Mesendoderm (in vitro differentiated cells): ENCODE measurements at regions not wholly inside any gene's neighbourhood (a gene's known extent, or its start where the extent isn't known, plus 50 kb on each side); places are given as distances from the start of the nearest gene placed in this dataset.

ENCODE experiments used
- DNase-seq: peaks from one replicate; pipeline ENCODE4 v3.0.0; 2013
- H2AK5ac ChIP-seq: 2 replicates; pipeline ENCODE4 v1.6.1; 2013; ENCODE audit warnings: low read length, inconsistent platforms
- H2BK120ac ChIP-seq: 2 replicates; pipeline ENCODE4 v1.6.1; 2013; ENCODE audit warnings: low read depth, mild to moderate bottlenecking, low read length, moderate library complexity, mixed read lengths
- H2BK15ac ChIP-seq: replicated peaks from 2 replicates; pipeline ENCODE4 v1.6.1; 2013; ENCODE audit warnings: low read depth, mild to moderate bottlenecking, moderate library complexity
- H2BK5ac ChIP-seq: 2 replicates; pipeline ENCODE4 v1.6.1; 2013; ENCODE audit warnings: low read length, inconsistent platforms
- H3K18ac ChIP-seq: 2 replicates; pipeline ENCODE4 v1.6.1; 2013; ENCODE audit warnings: mild to moderate bottlenecking, low read length, mixed read lengths
- H3K23ac ChIP-seq: one replicate; pipeline ENCODE4 v1.6.1; 2013; ENCODE audit warnings: low read length
- H3K27ac ChIP-seq: 2 replicates; pipeline ENCODE4 v1.5.1; 2013; ENCODE audit warnings: low read depth, mild to moderate bottlenecking, inconsistent platforms, low read length, moderate library complexity
- H3K27me3 ChIP-seq: 2 replicates; pipeline ENCODE4 v1.6.1; 2013; ENCODE audit warnings: low read length, control low read depth, mild to moderate bottlenecking, inconsistent platforms; ENCODE audit not compliant: insufficient read depth, poor library complexity
- H3K36me3 ChIP-seq: 2 replicates; pipeline ENCODE4 v1.6.1; 2013; ENCODE audit warnings: low read length, inconsistent platforms; ENCODE audit not compliant: control insufficient read depth, insufficient read depth
- H3K4ac ChIP-seq: one replicate; pipeline ENCODE4 v1.6.1; 2013; ENCODE audit warnings: low read depth, mild to moderate bottlenecking, low read length, moderate library complexity
- H3K4me1 ChIP-seq: 2 replicates; pipeline ENCODE4 v1.6.1; 2013; ENCODE audit warnings: low read depth, low read length, inconsistent platforms; ENCODE audit not compliant: control insufficient read depth
- H3K4me2 ChIP-seq: 2 replicates; pipeline ENCODE4 v1.6.1; 2013; ENCODE audit warnings: low read length
- H3K4me3 ChIP-seq: 2 replicates; pipeline ENCODE4 v1.5.1; 2013; ENCODE audit warnings: mild to moderate bottlenecking, low read length
- H3K56ac ChIP-seq: one replicate; pipeline ENCODE4 v1.6.1; 2013; ENCODE audit warnings: low read length
- H3K79me1 ChIP-seq: 2 replicates; pipeline ENCODE4 v1.6.1; 2013; ENCODE audit warnings: low read length, inconsistent platforms
- H3K79me2 ChIP-seq: 2 replicates; pipeline ENCODE4 v1.6.1; 2013; ENCODE audit warnings: mild to moderate bottlenecking, low read length; ENCODE audit not compliant: control insufficient read depth, insufficient read depth
- H3K9ac ChIP-seq: 2 replicates; pipeline ENCODE4 v1.6.1; 2013; ENCODE audit warnings: low read length, inconsistent platforms
- H4K5ac ChIP-seq: one replicate; pipeline ENCODE4 v1.6.1; 2013; ENCODE audit warnings: low read length
- H4K8ac ChIP-seq: one replicate; pipeline ENCODE4 v1.6.1; 2013; ENCODE audit warnings: low read depth, mild to moderate bottlenecking, control low read depth, low read length, moderate library complexity
- WGBS: extraction: QIAGEN DNeasy Blood & Tissue Kit; methylation state at CpG from one replicate; pipeline ENCODE4 v1.1.7; 2013; ENCODE audit warnings: low lambda C conversion rate, missing lambda C conversion rate; ENCODE audit not compliant: insufficient coverage; ENCODE audit errors: extremely low coverage; 5-methylcytosine and 5-hydroxymethylcytosine counted together

- Histone ChIP-seq H3K27me3 (no peaks in the 10 kb centered on the region), H4K5ac (no peak overlapping the region), H2AK5ac (no peak overlapping the region), H3K4me2 (no peak overlapping the region), H2BK15ac (no peak overlapping the region), H3K4me3 (no peak overlapping the region), H2BK120ac (no peak overlapping the region), H3K79me1 (no peaks in the 10 kb centered on the region), H3K56ac (no peak overlapping the region), H3K79me2 (no peaks in the 10 kb centered on the region), H3K9ac (no peak overlapping the region), H3K36me3 (no peaks in the 10 kb centered on the region), H3K18ac (no peak overlapping the region), H3K23ac (no peak overlapping the region), H3K4ac (no peak overlapping the region), H2BK5ac (no peak overlapping the region), H3K27ac (no peak overlapping the region), H3K4me1 (no peaks in the 10 kb centered on the region), H4K8ac (no peak overlapping the region)
- DNase-seq = no peak
- no CpG with 5 or more reads among the region's 3 CpGs for WGBS
Observed at GRCh38 chrX:20609916-20610415, 343.3 kb upstream of the RPS6KA3 start.

- Histone ChIP-seq H4K8ac (no peak overlapping the region), H3K9ac (no peak overlapping the region), H3K36me3 (no peaks in the 10 kb centered on the region), H3K23ac (no peak overlapping the region), H3K4me3 (no peak overlapping the region), H2AK5ac (no peak overlapping the region), H3K56ac (no peak overlapping the region), H3K4me1 (no peaks in the 10 kb centered on the region), H3K18ac (no peak overlapping the region), H2BK5ac (no peak overlapping the region), H3K27ac (no peak overlapping the region), H2BK15ac (no peak overlapping the region), H3K4me2 (no peak overlapping the region), H2BK120ac (no peak overlapping the region), H3K4ac (no peak overlapping the region), H3K79me2 (no peaks in the 10 kb centered on the region), H3K27me3 (no peaks in the 10 kb centered on the region), H4K5ac (no peak overlapping the region), H3K79me1 (no peaks in the 10 kb centered on the region)
- DNase-seq = no peak
- no CpG with 5 or more reads among the region's 4 CpGs for WGBS
Observed at GRCh38 chrX:20606831-20607230, 340.1 kb upstream of the RPS6KA3 start.

- Histone ChIP-seq H3K27me3 (no peaks in the 10 kb centered on the region), H3K4me3 (no peak overlapping the region), H2BK15ac (no peak overlapping the region), H3K23ac (no peak overlapping the region), H3K4me1 (no peaks in the 10 kb centered on the region), H3K36me3 (no peaks in the 10 kb centered on the region), H3K79me1 (no peaks in the 10 kb centered on the region), H3K9ac (no peak overlapping the region), H3K27ac (no peak overlapping the region), H2BK5ac (no peak overlapping the region), H3K4ac (no peak overlapping the region), H3K56ac (no peak overlapping the region), H2AK5ac (no peak overlapping the region), H3K18ac (no peak overlapping the region), H3K4me2 (no peak overlapping the region), H4K8ac (no peak overlapping the region), H2BK120ac (no peak overlapping the region), H4K5ac (no peak overlapping the region), H3K79me2 (no peaks in the 10 kb centered on the region)
- no peak for DNase-seq
- WGBS = no CpG with 5 or more reads among the region's 2 CpGs
Observed at GRCh38 chrX:20596856-20597255, 330.1 kb upstream of the RPS6KA3 start.

- H3K27ac ChIP-seq = no peak overlapping the region
- DNase-seq = peak; percentile 1
- no CpG with 5 or more reads among the region's 6 CpGs for WGBS
- no peak overlapping the region for H2AK5ac ChIP-seq
- H3K4me2 ChIP-seq = no peak overlapping the region
- no peaks in the 10 kb centered on the region for H3K79me1 ChIP-seq
- no peak overlapping the region for H3K4me3 ChIP-seq
- H3K4ac ChIP-seq = no peak overlapping the region
- H2BK5ac ChIP-seq = no peak overlapping the region
- no peak overlapping the region for H3K56ac ChIP-seq
- no peak overlapping the region for H3K9ac ChIP-seq
- no peaks in the 10 kb centered on the region for H3K27me3 ChIP-seq
- H4K8ac ChIP-seq = no peak overlapping the region
- no peak overlapping the region for H3K23ac ChIP-seq
- H2BK120ac ChIP-seq = no peak overlapping the region
- H4K5ac ChIP-seq = no peak overlapping the region
- no peak overlapping the region for H3K18ac ChIP-seq
- H3K4me1 ChIP-seq = no peaks in the 10 kb centered on the region
- H3K79me2 ChIP-seq = no peaks in the 10 kb centered on the region
- H2BK15ac ChIP-seq = no peak overlapping the region
- no peaks in the 10 kb centered on the region for H3K36me3 ChIP-seq
Observed at GRCh38 chrX:20595928-20596575, 329.3 kb upstream of the RPS6KA3 start.

- H4K5ac ChIP-seq = no peak overlapping the region
- no peak overlapping the region for H3K9ac ChIP-seq
- peak; percentile 75 for DNase-seq
- H3K23ac ChIP-seq = no peak overlapping the region
- no peaks in the 10 kb centered on the region for H3K79me1 ChIP-seq
- H2AK5ac ChIP-seq = no peak overlapping the region
- H3K56ac ChIP-seq = no peak overlapping the region
- H3K79me2 ChIP-seq = no peaks in the 10 kb centered on the region
- no peaks in the 10 kb centered on the region for H3K36me3 ChIP-seq
- H3K4me2 ChIP-seq = no peak overlapping the region
- no peak overlapping the region for H3K18ac ChIP-seq
- no peak overlapping the region for H3K4me3 ChIP-seq
- no peak overlapping the region for H2BK120ac ChIP-seq
- no peak overlapping the region for H3K4ac ChIP-seq
- no peak overlapping the region for H4K8ac ChIP-seq
- H3K4me1 ChIP-seq = no peaks in the 10 kb centered on the region
- H2BK5ac ChIP-seq = no peak overlapping the region
- no peak overlapping the region for H3K27ac ChIP-seq
- no peak overlapping the region for H2BK15ac ChIP-seq
- H3K27me3 ChIP-seq = no peaks in the 10 kb centered on the region
- WGBS = no CpG with 5 or more reads among the region's 2 CpGs
Observed at GRCh38 chrX:20594985-20595384, 328.3 kb upstream of the RPS6KA3 start.

GRCh38 chrX:20593836-20594235, 327.1 kb upstream of the RPS6KA3 start:
- no peak overlapping the region for H2BK120ac ChIP-seq
- H3K27ac ChIP-seq = no peak overlapping the region
- no peak overlapping the region for H3K4me3 ChIP-seq
- H3K4me1 ChIP-seq = no peaks in the 10 kb centered on the region
- H4K8ac ChIP-seq = no peak overlapping the region
- H2BK15ac ChIP-seq = no peak overlapping the region
- H2BK5ac ChIP-seq = no peak overlapping the region
- H3K23ac ChIP-seq = no peak overlapping the region
- no peak overlapping the region for H3K4ac ChIP-seq
- H3K79me1 ChIP-seq = no peaks in the 10 kb centered on the region
- no peak overlapping the region for H3K9ac ChIP-seq
- H3K4me2 ChIP-seq = no peak overlapping the region
- H3K56ac ChIP-seq = no peak overlapping the region
- no CpG with 5 or more reads among the region's 2 CpGs for WGBS
- DNase-seq = peak; percentile 18
- H3K36me3 ChIP-seq = no peaks in the 10 kb centered on the region
- H4K5ac ChIP-seq = no peak overlapping the region
- no peak overlapping the region for H3K18ac ChIP-seq
- H3K27me3 ChIP-seq = no peaks in the 10 kb centered on the region
- H3K79me2 ChIP-seq = no peaks in the 10 kb centered on the region
- no peak overlapping the region for H2AK5ac ChIP-seq
